ENCODE measurements at regions not wholly inside any gene's neighbourhood (a gene's known extent, or its start where the extent isn't known, plus 50 kb on each side); places are given as distances from the start of the nearest gene placed in this dataset.

DNA sequence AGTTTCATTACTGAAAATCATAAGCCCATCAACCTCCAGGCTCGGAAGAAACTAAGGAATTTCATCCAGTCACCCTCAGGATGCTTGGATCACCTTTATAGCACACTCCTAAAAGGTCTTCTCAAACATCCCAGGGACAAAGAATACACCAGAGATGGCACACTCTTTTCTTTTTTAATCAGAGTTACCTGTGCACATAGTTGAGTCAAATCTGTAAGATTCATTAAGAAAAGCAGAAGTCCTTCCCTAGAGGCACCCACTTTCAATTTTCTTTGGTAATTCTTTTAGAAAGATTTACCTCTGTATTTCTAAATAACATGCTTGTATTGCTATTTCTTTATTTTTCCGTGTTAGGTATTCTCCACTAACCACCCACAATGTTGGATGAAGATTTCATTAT, 50.6 kb upstream of the IL6 start:
- DNase-seq (ENCODE audit: low read depth, low spot score), result no peak
- peak overlapping the region; percentile 17 for H3K27ac ChIP-seq

DNA sequence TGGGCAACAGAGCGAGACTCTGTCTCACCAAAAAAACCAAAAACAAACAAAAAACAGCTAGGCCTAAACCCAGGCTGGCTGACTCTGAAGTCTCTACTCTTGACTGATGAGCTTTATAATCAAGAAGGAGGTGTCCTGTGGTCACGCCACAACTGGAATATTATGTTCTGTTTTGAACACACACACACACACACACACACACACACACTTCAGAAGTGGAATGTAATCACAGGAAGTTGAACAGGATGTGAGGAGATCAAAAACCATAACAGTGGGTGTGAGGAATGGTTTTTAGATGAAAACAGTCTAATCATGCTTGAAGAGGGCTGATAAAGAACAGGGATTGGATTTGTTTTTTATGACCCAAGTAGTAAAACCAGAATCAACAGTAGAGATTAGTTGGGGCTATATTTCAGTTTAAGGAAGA, 51.1 kb upstream of the IL6 start:
- H3K27ac ChIP-seq, result peak overlapping the region; percentile 17
- DNase-seq (ENCODE audit: low read depth, low spot score), result no peak

DNA sequence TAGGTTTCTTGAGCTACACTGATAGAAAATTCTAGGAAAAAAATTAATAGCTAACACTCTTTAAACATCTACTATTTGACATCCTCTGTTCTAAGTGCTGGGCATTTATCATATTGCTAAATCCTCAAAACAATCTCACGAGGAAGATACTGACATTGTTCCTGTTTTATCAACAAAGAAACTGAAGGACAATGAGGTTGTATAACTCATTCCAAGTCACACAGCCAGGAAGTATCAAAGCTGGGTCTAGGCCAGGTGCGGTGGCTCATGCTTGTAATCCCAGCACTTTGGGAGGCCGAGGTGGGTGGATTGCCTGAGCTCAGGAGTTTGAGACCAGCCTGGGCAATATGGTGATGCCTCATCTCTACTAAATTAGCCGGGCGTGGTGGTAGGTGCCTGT, 51.6 kb upstream of the IL6 start:
- peak overlapping the region; percentile 17 for H3K27ac ChIP-seq
- DNase-seq (ENCODE audit: low read depth, low spot score), result no peak

DNA sequence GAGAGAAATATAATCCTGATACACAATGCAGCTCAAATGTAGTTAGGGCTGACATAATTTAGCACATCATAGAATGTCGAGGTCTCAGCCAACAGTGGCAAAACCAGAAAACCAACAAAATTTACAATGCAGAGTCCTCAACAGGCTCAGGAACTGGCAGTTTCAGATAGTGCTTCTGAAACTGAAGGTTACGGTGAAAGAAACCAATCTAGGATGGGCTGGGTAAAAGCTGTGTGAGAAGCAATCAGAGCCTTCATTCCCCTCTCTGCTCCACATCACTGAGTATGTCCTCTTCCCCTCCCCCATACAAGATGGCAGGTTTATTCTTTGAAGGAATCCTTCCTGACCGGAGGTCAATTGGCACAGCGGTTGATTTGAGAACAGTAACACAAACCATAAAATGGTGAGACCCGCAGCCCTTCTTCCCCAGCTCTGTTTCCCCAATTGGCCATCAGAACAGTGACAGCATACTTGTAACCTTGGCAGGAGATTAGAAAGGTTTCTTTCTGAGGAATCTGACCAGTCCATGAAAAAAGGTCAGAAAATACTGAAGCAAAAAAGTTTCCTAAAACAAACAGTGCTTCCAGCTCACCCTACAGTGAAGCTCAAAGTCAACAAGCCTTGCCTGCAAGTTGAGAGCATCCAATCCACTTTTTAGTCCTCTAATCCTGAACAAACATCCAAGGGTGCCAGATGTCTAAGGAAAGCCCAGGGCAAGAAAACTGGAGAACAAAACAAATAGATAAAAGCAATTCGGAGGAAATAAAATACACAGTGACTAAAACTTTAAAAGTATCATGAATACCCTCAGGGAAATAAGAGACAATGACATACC, 53.9 kb upstream of the IL6 start:
- peak overlapping the region; percentile 42 for H3K27ac ChIP-seq
- DNase-seq (ENCODE audit: low read depth, low spot score), result no peak

DNA sequence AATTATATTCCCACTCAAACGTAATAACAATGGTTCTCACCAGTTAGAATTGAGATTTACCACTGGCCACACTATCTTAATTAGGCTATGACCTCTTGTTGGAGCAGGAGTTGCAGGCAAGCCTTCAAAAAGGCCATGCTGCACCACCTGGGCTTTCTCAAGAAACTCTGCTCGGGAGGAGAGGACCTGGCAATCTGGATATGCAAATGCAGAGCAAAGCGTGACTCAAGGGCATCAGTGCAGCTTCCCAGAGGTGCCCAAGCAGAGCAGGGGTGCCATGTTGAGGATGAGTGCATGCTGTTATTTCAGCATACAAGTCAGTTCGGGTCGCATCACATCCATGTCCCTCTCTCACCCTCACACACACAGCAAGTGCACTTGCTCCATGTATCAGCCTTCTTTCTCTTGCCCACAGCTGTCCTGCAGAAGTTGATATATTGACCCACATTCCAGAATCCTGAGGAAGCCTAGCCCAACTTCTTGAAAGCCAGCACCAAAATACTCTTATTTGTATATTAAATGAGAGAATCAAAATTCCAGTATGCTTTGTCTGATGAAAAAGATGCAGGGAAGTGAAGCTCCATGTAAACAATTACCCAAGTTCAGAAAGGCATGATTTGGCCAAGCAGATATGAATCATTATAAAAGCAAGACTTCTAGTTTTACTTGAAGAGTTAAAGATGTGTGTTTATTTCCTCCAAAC, 55.7 kb upstream of the IL6 start:
- H3K27ac ChIP-seq, result no peak overlapping the region
- DNase-seq (ENCODE audit: low read depth, low spot score), result no peak

DNA sequence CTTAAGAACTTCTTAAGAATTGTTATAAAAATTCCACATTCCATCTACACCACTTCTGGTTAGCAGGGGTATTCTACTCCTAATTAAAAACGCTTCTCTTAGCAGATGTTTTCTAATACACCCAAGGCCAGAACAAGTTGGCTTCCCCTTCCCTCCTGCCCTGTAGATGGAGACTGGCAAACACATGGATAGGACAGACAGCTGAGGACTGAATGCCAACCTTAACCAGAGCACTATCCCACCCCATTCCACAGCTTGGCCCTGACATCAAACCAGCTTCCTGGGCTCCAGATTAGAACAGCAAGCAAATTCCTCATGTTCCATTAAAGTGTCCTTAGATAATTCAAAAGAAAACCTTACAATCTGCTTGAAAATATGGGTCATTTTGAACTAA, 56.6 kb upstream of the IL6 start:
- no peak for DNase-seq (ENCODE audit: low read depth, low spot score)
- H3K27ac ChIP-seq, result no peak overlapping the region

DNA sequence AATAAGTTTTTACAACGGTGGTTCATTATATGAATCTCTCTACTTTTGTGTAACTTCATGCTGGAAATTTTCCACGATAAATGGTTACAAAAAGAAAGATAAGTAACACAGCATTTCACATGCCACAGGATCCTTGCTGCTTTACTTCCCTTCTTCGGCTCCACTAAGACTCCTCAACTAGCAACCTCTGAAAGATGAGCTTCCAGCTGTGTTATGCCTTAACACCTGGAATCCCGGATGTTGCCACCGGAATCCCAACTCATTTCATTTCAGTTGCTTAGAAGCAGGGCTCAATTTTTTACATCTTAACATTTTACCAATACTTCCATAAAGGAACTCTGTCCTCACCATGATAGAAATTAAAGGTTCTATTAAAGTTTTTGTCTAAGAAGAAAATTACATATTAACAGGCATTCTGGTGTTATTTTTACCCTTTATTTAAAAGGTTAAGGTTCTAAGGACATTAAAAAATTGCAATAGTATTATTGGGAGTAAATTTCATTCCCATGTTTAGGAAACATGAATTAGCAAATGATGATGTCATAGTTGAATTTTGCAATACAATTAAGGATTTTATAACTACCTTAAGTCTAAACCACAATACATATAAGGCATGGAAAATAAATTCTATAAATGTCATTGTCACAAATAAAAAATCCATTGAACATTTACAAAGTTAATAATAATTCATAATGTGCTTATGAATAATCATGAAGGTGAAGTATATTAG, 57.1 kb upstream of the IL6 start:
- H3K27ac ChIP-seq, result no peak overlapping the region
- DNase-seq (ENCODE audit: low read depth, low spot score), result no peak

DNA sequence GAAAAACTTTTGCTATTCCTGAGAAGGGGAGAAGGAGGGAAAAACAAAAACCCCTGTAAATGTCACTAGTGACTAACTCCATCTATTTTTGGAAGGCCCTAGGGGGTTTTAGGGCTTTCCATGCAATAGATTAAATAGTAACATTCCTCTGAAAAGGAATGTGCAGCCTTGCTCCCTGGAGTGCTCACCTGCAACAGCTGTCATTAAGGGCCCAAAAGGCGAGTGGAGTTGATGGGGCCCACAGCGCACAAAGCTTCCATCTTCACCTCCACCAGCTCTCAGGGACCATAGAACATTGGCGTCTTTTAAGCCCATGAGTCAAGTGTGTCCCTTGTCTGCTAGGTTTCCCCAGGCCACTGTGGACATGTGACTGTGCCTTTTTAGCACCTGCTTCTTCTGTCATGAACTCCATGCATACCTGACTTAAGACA, 58.0 kb upstream of the IL6 start:
- no peak for DNase-seq (ENCODE audit: low read depth, low spot score)
- no peak overlapping the region for H3K27ac ChIP-seq

DNA sequence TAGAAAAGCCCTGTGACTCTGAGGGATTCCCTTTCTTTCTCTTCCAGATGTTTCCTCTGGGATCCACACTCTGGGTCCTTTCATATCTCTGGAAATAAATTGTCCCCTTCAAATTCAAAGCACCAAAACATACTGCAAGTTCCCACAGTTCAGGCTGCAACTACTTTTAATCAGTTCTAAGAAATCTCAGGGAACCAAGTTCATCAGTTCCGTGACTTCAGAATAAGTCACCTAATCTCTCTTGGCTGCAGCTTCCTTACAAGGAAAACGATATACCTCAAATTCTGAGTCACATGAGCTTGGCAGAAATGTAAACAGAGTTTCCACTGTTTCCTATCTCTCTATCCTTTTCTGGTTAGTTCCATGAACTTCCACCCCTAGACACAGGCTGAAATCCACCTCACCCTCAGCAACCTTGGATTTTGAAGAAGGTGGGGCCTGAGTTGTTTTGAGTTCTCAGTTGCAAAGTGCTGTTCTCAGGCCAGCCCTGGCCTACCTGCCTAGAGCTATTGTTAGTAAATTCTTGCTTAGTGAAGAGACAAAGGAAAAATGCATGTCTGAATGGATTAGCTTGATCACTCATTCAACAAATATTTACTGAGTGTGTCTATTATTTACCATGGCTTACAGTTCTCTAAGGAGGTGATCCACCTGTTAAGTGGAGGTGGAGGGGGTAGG, 59.3 kb upstream of the IL6 start:
- H3K27ac ChIP-seq, result peak overlapping the region; percentile 86
- DNase-seq (ENCODE audit: low read depth, low spot score), result peak; percentile 76

DNA sequence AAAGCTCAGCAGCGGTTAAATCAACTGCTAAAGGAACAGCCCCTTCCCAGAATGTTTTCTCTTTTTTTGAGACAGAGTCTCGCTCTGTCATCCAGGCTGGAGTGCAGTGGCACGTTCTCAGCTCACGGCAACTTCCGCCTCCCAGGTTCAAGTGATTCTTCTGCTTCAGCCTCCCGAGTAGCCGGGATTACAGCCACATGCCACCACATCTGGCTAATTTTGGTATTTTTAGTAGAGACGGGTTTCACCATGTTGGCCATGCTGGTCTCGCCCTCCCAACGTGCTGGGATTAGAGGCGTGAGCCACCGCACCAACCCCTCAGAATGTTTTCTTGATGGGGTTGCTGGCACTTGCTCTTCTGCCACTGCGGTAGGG, 59.8 kb upstream of the IL6 start:
- DNase-seq (ENCODE audit: low read depth, low spot score), result no peak
- peak overlapping the region; percentile 86 for H3K27ac ChIP-seq

DNA sequence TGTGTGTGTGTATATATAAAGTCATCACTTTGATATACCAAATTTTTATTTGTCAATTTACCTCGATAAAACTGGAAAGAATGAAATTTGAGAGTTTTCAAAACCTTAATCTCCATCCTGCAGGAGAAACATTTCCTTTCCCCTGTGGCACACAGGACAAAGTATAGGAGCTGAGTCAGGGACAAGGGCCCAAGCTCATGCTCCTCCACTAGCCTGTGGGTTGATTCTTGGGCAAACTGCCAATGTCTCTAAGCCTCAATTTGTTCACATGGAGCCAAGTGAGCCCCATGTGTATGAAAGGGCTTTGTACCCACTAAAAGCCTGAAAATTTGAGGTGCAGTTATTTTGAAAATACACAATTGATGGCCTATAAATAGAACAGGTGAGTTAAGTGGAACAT, 60.3 kb upstream of the IL6 start:
- no peak for DNase-seq (ENCODE audit: low read depth, low spot score)
- H3K27ac ChIP-seq, result peak overlapping the region; percentile 86

DNA sequence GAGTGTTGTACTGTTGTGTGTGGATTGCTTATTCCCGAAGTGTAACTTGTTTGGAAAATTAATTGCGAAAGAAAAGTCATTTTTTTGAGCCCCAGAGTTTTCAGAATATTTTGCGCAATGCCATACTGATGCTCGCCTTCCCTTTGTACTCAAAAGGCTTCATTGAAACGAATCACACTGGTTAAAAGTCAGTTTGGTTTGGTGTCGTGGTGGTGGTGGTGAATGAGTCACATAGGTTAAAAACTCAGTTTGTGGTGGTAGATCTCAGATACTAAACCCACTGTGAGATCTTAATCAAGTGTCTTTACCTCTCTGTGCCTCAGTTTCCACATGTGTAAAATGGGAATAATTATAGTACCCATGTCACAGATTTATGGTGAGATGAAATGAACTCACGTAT, 61.1 kb upstream of the IL6 start:
- no peak overlapping the region for H3K27ac ChIP-seq
- DNase-seq (ENCODE audit: low read depth, low spot score), result no peak

DNA sequence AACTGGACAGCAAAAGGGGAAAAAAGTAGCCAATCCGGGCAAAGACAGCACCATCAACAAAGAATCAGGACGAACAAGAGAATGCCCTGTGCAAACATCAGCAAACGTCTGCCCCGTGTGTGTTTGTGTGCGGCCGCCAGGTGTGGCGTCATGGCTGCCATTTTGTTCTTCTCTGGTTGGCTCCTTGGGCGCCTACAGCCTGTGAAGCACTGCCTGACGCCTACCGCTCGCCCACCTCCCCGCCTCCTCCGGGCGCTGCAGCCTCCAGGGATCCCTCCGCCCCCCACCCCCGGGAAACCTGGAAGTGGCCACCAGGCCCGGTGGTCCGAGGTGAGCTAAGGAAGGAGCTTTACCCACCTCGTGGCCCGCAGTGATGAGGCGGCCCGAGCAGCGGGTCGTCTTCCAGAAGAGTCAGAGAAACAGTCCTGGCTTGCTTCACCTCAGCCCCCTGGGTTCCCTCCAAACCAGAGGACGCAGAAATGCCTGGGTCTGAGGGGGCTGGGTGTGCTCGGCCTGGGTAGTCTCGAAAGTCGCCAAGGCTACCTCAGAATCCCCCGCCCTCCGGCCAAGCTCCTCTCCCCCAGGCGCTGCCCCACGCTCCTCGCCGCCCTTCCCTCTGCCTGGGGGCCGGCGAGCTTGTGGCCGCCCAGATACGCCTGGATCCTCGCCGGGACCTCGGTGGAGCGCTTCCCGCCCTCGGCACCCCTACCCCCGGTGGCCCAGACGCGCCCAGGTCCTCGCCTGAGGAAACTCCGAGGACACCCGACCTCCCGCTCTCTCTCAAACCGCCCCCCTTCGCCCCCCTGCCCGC, 61.8 kb upstream of the IL6 start:
- DNase-seq (ENCODE audit: low read depth, low spot score), result no peak
- no peak overlapping the region for H3K27ac ChIP-seq

DNA sequence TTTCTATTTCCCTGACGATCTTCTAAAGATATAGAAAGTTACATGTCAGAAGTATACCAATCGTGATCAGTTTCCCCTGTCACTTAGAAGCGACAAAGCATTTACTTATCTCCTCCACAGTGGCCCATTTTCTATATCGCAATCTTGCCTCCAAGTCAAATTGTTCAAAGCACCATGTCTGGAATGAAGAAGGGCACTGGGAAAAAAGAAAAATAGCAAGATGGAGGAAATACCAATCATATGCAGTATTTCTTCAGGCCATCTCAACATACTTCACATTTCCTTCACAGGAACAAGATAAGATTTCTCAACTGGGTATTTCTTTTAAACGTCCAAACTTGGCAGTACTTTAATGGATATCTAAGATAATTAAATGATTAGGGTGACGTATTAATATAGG, 63.3 kb upstream of the IL6 start:
- no peak for DNase-seq (ENCODE audit: low read depth, low spot score)
- H3K27ac ChIP-seq, result peak overlapping the region; percentile 22

DNA sequence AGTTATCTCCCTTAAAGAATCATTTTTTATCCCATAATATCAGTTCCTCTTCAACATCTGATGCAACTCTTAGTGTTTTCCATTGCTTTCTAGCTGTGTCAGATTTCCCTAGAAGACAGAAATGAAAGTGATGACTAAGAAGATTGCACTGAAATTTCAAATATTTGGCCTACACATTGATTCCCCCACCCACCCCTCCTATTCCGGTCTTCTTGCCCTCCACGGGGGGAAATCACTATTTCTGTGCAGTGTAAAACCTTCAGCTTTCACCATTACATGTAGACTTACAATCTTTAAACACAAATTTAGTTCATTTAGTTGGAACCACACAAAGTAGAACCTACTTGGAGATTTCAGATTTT, 63.7 kb upstream of the IL6 start:
- peak overlapping the region; percentile 22 for H3K27ac ChIP-seq
- DNase-seq (ENCODE audit: low read depth, low spot score), result no peak

DNA sequence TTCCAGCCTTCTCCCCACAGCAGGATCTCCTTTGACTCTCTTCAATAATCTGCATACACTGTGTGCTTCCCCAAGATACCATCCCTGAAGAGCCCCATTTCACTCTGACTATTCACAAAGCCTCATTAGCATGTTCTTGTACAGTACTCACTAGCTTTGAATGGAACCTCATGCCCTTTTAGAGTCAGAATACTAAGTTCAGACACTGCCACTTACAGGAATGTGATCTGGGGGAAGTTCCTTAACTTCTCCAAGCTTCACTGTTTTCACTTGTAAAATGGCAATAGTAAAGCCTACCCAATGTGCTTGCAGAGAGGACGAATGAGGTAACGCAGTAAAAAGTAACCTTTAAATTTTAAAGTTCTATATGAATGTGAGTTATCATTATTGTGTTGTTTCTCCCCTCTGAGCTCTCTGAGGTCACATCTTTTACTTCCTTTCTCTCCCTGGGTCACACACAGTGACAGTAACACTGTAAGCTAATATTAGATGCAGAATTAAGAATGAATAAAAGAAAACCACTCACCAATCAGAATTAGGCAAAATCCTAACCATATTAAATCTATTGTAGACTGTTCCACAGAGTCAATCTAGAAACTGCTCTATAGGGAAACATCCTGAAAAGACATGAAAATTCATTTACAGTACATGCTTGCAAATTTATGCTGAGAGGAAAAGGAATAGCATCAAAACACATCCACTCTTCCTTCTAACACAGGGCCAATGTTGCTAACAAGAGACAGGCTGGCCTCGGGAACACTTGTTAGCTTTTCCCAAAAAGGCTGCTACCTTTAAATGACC, 64.2 kb upstream of the IL6 start:
- no peak for DNase-seq (ENCODE audit: low read depth, low spot score)
- H3K27ac ChIP-seq, result peak overlapping the region; percentile 22

DNA sequence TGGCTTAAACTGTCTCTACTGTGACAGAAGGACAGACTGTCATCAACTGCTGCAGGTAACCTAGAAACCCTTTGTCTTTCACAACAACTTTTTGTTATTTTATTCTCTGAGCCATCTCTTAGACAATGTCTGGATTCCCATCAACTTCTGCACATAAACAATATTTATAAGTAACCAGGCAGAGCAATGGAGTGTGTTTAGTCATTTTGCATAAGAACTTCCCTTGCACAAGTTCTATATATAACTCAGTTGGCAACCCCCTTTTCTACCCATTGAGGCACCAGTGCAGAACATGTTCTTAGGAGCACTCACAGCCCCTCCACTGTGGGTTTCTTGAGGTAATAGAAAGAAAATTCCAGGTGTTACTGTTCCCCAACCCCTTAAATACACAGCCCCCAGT, 65.0 kb upstream of the IL6 start:
- DNase-seq (ENCODE audit: low read depth, low spot score), result no peak
- H3K27ac ChIP-seq, result no peak overlapping the region

DNA sequence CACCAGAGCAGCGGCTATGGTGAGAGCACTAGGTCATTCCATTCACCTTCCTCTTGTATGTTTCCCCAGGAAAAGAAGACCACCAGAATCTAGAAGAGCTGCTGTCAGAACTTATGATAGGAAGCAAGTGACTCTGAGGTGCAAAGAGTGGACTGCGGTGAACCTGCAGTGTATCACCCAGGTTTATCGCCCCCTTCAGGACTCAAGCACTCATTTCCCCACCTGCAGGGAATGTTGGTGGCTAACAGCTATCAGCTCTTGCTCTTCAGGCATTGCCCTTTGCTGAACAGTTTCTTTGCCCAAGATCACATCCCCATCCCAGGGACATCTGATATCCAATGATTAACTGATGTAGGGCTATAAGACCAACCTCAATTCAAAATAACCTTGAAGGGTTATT, 66.3 kb upstream of the IL6 start:
- no peak for DNase-seq (ENCODE audit: low read depth, low spot score)
- no peak overlapping the region for H3K27ac ChIP-seq

DNA sequence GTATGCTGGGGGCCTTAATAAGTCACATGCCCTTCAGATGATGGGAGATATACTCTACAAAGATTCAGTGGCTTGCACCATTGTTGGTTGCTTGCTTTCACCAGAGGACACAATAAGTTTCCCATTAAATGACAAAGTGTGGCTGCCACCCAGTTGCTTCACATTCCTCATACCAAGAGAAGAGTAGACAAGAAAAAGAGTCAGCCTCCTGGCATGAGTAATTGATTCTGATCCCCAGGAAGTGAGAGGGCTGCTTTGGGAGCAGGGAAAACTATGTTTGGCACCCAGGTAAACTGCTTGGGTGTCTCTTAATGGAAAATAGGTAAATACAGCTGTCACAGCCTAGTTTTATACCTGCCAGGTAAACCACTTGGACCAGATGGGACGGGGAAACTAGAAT, 66.7 kb upstream of the IL6 start:
- H3K27ac ChIP-seq, result no peak overlapping the region
- no peak for DNase-seq (ENCODE audit: low read depth, low spot score)

All from epithelial cell of prostate (primary cell).